A673 (cell line): ENCODE measurements at regions not wholly inside any gene's neighbourhood (a gene's known extent, or its start where the extent isn't known, plus 50 kb on each side); places are given as distances from the start of the nearest gene placed in this dataset.

Experiments
- BruUV-seq: library from RNA; stranded (reverse); fragments of 400-500 nt; replicated peaks from 2 replicates; lab custom pipeline; 2021; lab: Mats Ljungman, UMichigan
- CTCF ChIA-PET: fragments of 300-600 bp; sonication (Branson Sonifier 250); formaldehyde crosslinking; loops from one replicate; lab custom pipeline; 2022; ENCODE audit warnings: antibody characterized with exemption; lab: Charles Lee
- POLR2A ChIA-PET: fragments of 300-600 bp; sonication (Branson Sonifier 250); formaldehyde crosslinking; loops from one replicate; lab custom pipeline; 2022; ENCODE audit warnings: antibody characterized with exemption; ENCODE audit not compliant: low non-redundant PET; lab: Charles Lee
- DNase-seq: peaks from one replicate; pipeline ENCODE4 v3.0.0-alpha.2; 2015; ENCODE audit warnings: low spot score
- H3K27ac ChIP-seq: fragments of 200-600 bp; sonication (generic); 2 replicates; pipeline ENCODE4 v1.5.1; 2016; ENCODE audit warnings: mixed run types, low read depth, mild to moderate bottlenecking, mixed read lengths, antibody characterized with exemption, low read length; ENCODE audit not compliant: poor library complexity, severe bottlenecking
- H3K27me3 ChIP-seq: fragments of 200-600 bp; sonication (generic); replicated peaks from 2 replicates; pipeline ENCODE4 v1.6.1; 2017; ENCODE audit warnings: mixed run types, low read depth, mild to moderate bottlenecking, mixed read lengths, antibody characterized with exemption, low read length; ENCODE audit not compliant: insufficient read depth, poor library complexity
- H3K36me3 ChIP-seq: fragments of 200-600 bp; sonication (generic); 2 replicates; pipeline ENCODE4 v1.6.1; 2016; ENCODE audit warnings: mixed run types, mild to moderate bottlenecking, mixed read lengths, antibody characterized with exemption, low read length; ENCODE audit not compliant: insufficient read depth, poor library complexity, severe bottlenecking
- H3K4me1 ChIP-seq: fragments of 200-600 bp; sonication (generic); 2 replicates; pipeline ENCODE4 v1.6.1; 2017; ENCODE audit warnings: mixed run types, mild to moderate bottlenecking, mixed read lengths, antibody characterized with exemption, low read length; ENCODE audit not compliant: insufficient read depth, poor library complexity, severe bottlenecking
- H3K4me3 ChIP-seq: fragments of 200-600 bp; sonication (generic); 2 replicates; pipeline ENCODE4 v1.5.1; 2016; ENCODE audit warnings: low read depth, mixed run types, mild to moderate bottlenecking, mixed read lengths, low read length; ENCODE audit not compliant: poor library complexity, severe bottlenecking
- H3K9me3 ChIP-seq: fragments of 200-600 bp; sonication (generic); 2 replicates; pipeline ENCODE4 v1.6.1; 2016; ENCODE audit warnings: mixed run types, low read depth, mild to moderate bottlenecking, mixed read lengths, antibody characterized with exemption, low read length; ENCODE audit not compliant: poor library complexity, severe bottlenecking
- CTCF ChIP-seq: fragments of 300-800, 200-600 bp; sonication (generic); conservative IDR thresholded peaks from 2 replicates; pipeline ENCODE4 v1.5.1; 2017; ENCODE audit warnings: low read depth, mild to moderate bottlenecking, antibody characterized with exemption, low read length, moderate library complexity, mixed read lengths
- EZH2 ChIP-seq: fragments of 200-600 bp; sonication (generic); IDR thresholded peaks from 2 replicates; pipeline ENCODE4 v1.6.1; 2017; ENCODE audit warnings: borderline replicate concordance, low read depth, mild to moderate bottlenecking, mixed read lengths, antibody characterized with exemption, low read length; ENCODE audit not compliant: poor library complexity, severe bottlenecking
- intact Hi-C: fragments of 100-400 bp; cut with micrococcal nuclease; formaldehyde crosslinking; loops from one replicate; pipeline ENCODE4 v1.10.0; 2022; ENCODE audit not compliant: unreplicated experiment

- BruUV-seq, result no TSS peak
- POLR2A ChIA-PET, result no interaction called here
These were observed 643.3 kb upstream of the SORCS1 start for GRCh38 chr10:107807836-107808235.

GRCh38 chr10:107806026-107806425 lies 641.5 kb upstream of the SORCS1 start:
- intact Hi-C loops, result no loop called here
- no peaks in the 10 kb centered on the region for H3K27me3 ChIP-seq
- TF ChIP-seq EZH2, result no peak
- TF ChIP-seq CTCF, result no peak
- no peaks in the 10 kb centered on the region for H3K4me1 ChIP-seq
- H3K9me3 ChIP-seq, result no peaks in the 10 kb centered on the region
- DNase-seq, result no peak
- no peak overlapping the region for H3K27ac ChIP-seq
- no peak overlapping the region for H3K4me3 ChIP-seq
- BruUV-seq, result no TSS peak
- H3K36me3 ChIP-seq, result no peaks in the 10 kb centered on the region
- ChIA-PET POLR2A (no interaction called here), CTCF (no interaction called here)

More at GRCh38 chr10:107807836-107808235, 643.3 kb upstream of the SORCS1 start:
- Histone ChIP-seq H3K4me3 (no peak overlapping the region), H3K36me3 (no peaks in the 10 kb centered on the region), H3K27ac (no peak overlapping the region), H3K27me3 (no peaks in the 10 kb centered on the region), H3K9me3 (no peaks in the 10 kb centered on the region), H3K4me1 (no peaks in the 10 kb centered on the region)
- CTCF ChIA-PET, result no interaction called here
- intact Hi-C loops, result no loop called here
- DNase-seq, result no peak
- no peak for TF ChIP-seq EZH2
- no peak for TF ChIP-seq CTCF

- ChIA-PET POLR2A (no interaction called here), CTCF (no interaction called here)
- no TSS peak for BruUV-seq
- no peak for DNase-seq
- Histone ChIP-seq H3K4me1 (no peaks in the 10 kb centered on the region), H3K4me3 (no peak overlapping the region), H3K27me3 (no peaks in the 10 kb centered on the region), H3K9me3 (no peaks in the 10 kb centered on the region), H3K27ac (no peak overlapping the region), H3K36me3 (no peaks in the 10 kb centered on the region)
- intact Hi-C loops, result no loop called here
- TF ChIP-seq EZH2, result no peak
- TF ChIP-seq CTCF, result no peak
These were observed 639.0 kb upstream of the SORCS1 start for GRCh38 chr10:107803546-107803945.
